ENCODE measurements at regions not wholly inside any gene's neighbourhood (a gene's known extent, or its start where the extent isn't known, plus 50 kb on each side); places are given as distances from the start of the nearest gene placed in this dataset.

DNA sequence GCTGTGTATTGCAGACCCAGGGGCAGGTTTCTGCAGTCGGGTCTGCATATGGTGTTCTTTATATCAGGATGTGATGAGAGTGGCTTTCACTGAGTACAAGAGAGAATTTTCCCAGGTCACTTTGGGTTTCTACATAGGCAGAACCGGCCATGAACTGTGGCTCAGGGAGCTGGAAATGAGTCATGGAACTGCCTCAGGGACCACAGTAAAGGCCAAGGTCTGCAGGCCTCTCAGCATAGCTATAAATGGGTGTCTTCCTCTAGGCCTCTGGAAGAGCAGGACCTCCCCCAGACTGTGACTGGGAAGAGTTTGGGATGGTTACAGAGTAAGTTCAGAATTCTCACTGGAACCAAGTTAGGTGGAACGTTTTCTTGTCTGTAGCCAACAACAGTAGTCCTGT is 51.8 kb upstream of the ZNF681 start:
- Histone ChIP-seq H3K36me3 (peaks cover 10% of the 10 kb centered on the region), H3F3A (ENCODE audit: low read depth) (no peaks in the 10 kb centered on the region), H3K4me3 (no peak overlapping the region), H3K79me2 (ENCODE audit: low read depth) (peaks cover 36% of the 10 kb centered on the region), H3K4me2 (no peak overlapping the region), H3K27me3 (no peaks in the 10 kb centered on the region), H4K20me1 (ENCODE audit: low read depth) (no peaks in the 10 kb centered on the region), H2AFZ (replicated peaks) (no peak overlapping the region), H3K27ac (no peak overlapping the region), H3K9me3 (ENCODE audit: low read depth) (no peaks in the 10 kb centered on the region), H3K9ac (no peak overlapping the region), H3K4me1 (no peaks in the 10 kb centered on the region)
- TF ChIP-seq EZH2 (IDR thresholded peaks at IDR 0.05), result no peak
- TF ChIP-seq, protein P1, sequence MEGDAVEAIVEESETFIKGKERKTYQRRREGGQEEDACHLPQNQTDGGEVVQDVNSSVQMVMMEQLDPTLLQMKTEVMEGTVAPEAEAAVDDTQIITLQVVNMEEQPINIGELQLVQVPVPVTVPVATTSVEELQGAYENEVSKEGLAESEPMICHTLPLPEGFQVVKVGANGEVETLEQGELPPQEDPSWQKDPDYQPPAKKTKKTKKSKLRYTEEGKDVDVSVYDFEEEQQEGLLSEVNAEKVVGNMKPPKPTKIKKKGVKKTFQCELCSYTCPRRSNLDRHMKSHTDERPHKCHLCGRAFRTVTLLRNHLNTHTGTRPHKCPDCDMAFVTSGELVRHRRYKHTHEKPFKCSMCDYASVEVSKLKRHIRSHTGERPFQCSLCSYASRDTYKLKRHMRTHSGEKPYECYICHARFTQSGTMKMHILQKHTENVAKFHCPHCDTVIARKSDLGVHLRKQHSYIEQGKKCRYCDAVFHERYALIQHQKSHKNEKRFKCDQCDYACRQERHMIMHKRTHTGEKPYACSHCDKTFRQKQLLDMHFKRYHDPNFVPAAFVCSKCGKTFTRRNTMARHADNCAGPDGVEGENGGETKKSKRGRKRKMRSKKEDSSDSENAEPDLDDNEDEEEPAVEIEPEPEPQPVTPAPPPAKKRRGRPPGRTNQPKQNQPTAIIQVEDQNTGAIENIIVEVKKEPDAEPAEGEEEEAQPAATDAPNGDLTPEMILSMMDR (IDR thresholded peaks at IDR 0.05), result no peak
- TF ChIP-seq EZH2phosphoT487 (IDR thresholded peaks at IDR 0.05), result no peak
- Mint-ChIP-seq H3K9me3 (peaks cover 60% of the 10 kb centered on the region), H3K4me3 (no peak overlapping the region), H3K27ac (no peak overlapping the region), H3K36me3 (peaks cover 56% of the 10 kb centered on the region), H3K4me1 (no peaks in the 10 kb centered on the region), H3K27me3 (ENCODE audit: insufficient read depth, low read depth) (peaks cover 2% of the 10 kb centered on the region)
- no peak for DNase-seq (ENCODE audit: low spot score)

Measured in neural progenitor cell (in vitro differentiated cells).